ENCODE measurements at regions not wholly inside any gene's neighbourhood (a gene's known extent, or its start where the extent isn't known, plus 50 kb on each side); places are given as distances from the start of the nearest gene placed in this dataset.

DNA sequence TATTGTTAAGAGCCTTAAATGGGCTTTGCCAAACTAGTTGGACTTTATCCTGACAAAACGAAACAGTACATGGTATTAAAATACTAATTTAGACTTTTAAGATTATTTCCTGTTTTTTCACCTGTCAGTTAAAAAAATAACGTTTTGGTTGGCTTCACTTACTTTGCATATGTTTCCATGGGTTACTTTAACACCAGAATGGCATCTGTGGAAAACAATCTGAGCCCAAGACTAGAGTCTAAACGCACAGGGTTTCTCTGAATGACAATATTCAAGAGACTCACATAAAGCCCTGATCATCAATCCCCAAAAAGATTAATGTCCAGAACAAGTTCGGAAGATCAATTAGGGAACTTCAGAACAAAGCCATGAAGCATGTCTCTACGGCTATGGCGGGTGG is 888.0 kb downstream of the EPHA4 start:
- TF ChIP-seq CTCF (conservative IDR thresholded peaks at IDR 0.05; ENCODE audit: low read length) = no peak
- no peak for TF ChIP-seq EZH2phosphoT487 (IDR thresholded peaks at IDR 0.05; ENCODE audit: borderline replicate concordance)

All from Loucy (cell line).